GM18870 (cell line): ENCODE measurements at regions not wholly inside any gene's neighbourhood (a gene's known extent, or its start where the extent isn't known, plus 50 kb on each side); places are given as distances from the start of the nearest gene placed in this dataset.

ENCODE experiments used
- ATAC-seq: cut with Tn5 transposase; IDR thresholded peaks from one replicate; pipeline ENCODE4 v1.9.1; 2021; ENCODE audit warnings: moderate library complexity; ENCODE audit not compliant: unreplicated experiment

GRCh38 chr7:136667584-136667983 is 200.9 kb upstream of the CHRM2 start:
- no peak for ATAC-seq

GRCh38 chr7:136665878-136666509 is 202.5 kb upstream of the CHRM2 start:
- ATAC-seq: no peak

- ATAC-seq: no peak
These were observed 203.9 kb upstream of the CHRM2 start for GRCh38 chr7:136664537-136664936.

- ATAC-seq: no peak
These were observed 210.9 kb upstream of the CHRM2 start for GRCh38 chr7:136657482-136657921.

- ATAC-seq: no peak
These were observed 211.9 kb upstream of the CHRM2 start for GRCh38 chr7:136656516-136656915.

GRCh38 chr7:136655414-136655813 is 213.0 kb upstream of the CHRM2 start:
- no peak for ATAC-seq

GRCh38 chr7:136654406-136654805 is 214.0 kb upstream of the CHRM2 start:
- no peak for ATAC-seq

GRCh38 chr7:136652635-136653370 is 215.6 kb upstream of the CHRM2 start:
- no peak for ATAC-seq

- no peak for ATAC-seq
These were observed 227.5 kb upstream of the CHRM2 start for GRCh38 chr7:136640977-136641376.

GRCh38 chr7:136637813-136638212 is 230.6 kb upstream of the CHRM2 start:
- ATAC-seq: no peak

GRCh38 chr7:136635751-136636150 is 232.7 kb upstream of the CHRM2 start:
- ATAC-seq: no peak

- ATAC-seq: no peak
These were observed 249.6 kb upstream of the CHRM2 start for GRCh38 chr7:136618818-136619217.

- ATAC-seq: no peak
These were observed 251.3 kb upstream of the CHRM2 start for GRCh38 chr7:136617176-136617575.

- ATAC-seq: no peak
These were observed 262.7 kb upstream of the CHRM2 start for GRCh38 chr7:136605532-136606329.

- ATAC-seq: no peak
These were observed 266.7 kb upstream of the CHRM2 start for GRCh38 chr7:136601772-136602171.

- no peak for ATAC-seq
These were observed 268.0 kb upstream of the CHRM2 start for GRCh38 chr7:136600475-136600874.

- no peak for ATAC-seq
These were observed 273.7 kb upstream of the CHRM2 start for GRCh38 chr7:136594739-136595144.

GRCh38 chr7:136588216-136588615 is 280.2 kb upstream of the CHRM2 start:
- ATAC-seq: no peak

- no peak for ATAC-seq
These were observed 282.3 kb upstream of the CHRM2 start for GRCh38 chr7:136585954-136586670.

- ATAC-seq: no peak
These were observed 302.0 kb upstream of the CHRM2 start for GRCh38 chr7:136566491-136566890.

GRCh38 chr7:136555933-136556332 is 312.5 kb upstream of the CHRM2 start:
- no peak for ATAC-seq
